Stimulated activated CD8-positive, alpha-beta memory T cell treated with anti-CD3 and anti-CD28 coated beads, Interleukin-2, amount 100 ng/mL, for 48 hours (primary cell): ENCODE measurements at regions not wholly inside any gene's neighbourhood (a gene's known extent, or its start where the extent isn't known, plus 50 kb on each side); places are given as distances from the start of the nearest gene placed in this dataset.
"Not testable (repeated sequence)": the region's sequence is repeated elsewhere in the genome, so short reads cannot be mapped to it uniquely, and the experiment has no call there.

ENCODE experiments used
- DNase-seq, 2 donors: peaks; one replicate each; pipeline ENCODE4 v3.0.0-alpha.2; 2020; ENCODE audit warnings: low read depth in 2 of 2

GRCh38 chr20:23151008-23151703, 65.0 kb upstream of the CD93 start:
- no peak for DNase-seq

GRCh38 chr20:23150304-23151007, 64.3 kb upstream of the CD93 start:
- no peak for DNase-seq

GRCh38 chr20:23149623-23150279, 63.6 kb upstream of the CD93 start:
- no peak for DNase-seq

GRCh38 chr20:23148731-23149570, 62.8 kb upstream of the CD93 start:
- DNase-seq, result no peak

DNA sequence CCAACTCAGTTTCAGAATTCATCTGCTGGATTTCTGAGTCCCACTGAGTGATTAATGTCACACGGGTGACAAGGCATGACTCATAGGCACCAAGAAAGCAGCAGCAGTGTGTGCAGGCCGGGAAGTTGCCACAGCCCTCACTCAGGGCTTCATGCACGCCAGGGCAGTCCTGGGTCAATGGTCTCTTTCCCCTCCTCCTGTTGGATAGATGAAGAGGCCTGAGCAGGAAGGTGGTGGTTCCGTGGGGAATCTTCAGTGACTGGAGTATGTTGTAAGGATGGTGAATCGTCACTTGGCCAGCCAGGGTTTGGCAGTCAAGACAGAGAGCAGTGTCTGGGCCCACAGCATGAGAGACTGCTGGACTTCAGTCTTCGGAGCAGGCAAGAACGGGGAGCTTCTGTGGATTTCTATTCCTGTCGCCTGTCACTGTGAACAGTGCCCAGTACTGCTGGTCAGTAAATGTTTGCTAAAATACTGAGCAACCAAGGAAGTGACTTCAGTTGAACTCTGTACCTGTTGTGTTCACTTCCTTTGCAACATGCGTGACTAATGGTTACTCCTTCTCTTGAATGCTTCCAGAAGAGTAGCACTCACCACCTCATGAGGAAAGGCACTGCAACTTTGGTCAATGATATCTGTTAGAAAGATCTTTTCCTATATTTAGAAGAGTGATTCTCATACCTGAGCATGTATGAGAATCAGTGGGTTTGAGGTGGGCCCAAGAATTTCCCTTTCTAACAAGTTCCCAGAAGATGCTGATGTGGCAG, 62.0 kb upstream of the CD93 start:
- peak in 1 of 2 donors; percentile 20 for DNase-seq

DNA sequence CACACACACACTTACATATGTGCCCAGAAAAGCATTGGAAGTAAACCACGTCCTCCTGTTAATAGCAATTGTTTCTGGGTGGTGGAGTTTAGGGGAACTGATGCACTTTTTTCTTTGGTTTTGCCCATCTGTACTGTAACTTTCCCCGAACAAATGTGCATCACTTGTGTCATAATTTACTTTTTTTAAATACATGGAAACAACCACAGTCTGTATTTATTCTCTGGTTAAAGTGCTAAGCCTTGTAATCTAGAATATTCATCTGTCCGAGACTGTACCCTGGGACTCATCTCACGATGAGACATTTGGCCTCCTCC, 61.5 kb upstream of the CD93 start:
- no peak for DNase-seq

DNA sequence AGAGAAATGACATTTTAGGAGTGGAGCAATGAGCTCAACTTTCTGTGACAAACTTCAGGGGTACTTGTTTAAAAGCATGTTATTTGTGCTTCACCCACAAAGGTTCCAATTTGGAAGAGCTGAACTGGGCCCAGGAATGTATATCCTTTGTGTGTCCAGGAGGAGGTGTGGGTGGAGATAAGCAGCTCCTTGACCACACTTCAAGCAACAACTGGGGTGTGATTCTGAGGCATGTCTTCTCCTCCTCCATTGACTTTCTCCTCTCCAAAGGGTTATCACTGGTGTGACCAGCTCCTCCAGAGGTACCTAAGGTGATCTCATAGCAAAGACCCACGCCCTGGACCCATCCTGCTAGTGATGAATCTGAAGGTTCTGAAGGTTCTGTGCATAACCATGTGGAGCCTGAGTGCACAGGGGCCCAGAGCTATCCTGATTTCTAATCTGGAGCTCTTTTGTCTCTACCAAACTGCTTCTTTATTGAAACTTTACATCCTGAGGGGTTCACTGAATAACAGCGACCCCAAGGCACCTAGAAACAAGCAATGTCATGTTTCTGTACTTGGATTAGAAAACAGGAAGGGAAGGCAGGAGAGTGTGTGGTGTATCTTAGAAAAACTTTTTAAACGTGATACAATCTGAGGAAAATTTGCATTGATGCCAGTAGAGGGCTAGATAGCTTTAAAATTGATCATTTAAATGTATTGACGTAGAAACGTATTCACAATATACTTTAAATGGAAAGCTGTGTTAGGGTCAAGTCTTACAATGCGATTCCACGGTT, 60.9 kb upstream of the CD93 start:
- no peak for DNase-seq

DNA sequence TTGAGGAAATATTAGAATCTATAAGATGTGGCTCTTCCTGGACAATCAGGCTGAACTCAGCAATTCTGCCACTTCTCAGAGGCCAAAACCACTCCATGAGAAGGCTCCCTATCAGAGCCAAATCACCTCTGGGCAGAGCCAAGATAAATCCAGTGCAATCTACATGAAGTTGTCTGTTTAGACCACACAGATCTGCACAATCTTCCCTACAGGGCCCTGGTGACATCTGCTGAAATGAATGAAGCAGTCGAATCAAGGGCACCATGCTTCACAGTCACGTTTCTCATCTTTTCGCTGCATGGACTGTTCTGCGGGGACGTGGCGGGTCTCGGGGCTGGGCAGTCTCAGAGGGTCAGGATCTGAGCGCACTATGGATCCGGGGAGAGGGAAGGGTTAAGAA, 60.1 kb upstream of the CD93 start:
- no peak for DNase-seq

DNA sequence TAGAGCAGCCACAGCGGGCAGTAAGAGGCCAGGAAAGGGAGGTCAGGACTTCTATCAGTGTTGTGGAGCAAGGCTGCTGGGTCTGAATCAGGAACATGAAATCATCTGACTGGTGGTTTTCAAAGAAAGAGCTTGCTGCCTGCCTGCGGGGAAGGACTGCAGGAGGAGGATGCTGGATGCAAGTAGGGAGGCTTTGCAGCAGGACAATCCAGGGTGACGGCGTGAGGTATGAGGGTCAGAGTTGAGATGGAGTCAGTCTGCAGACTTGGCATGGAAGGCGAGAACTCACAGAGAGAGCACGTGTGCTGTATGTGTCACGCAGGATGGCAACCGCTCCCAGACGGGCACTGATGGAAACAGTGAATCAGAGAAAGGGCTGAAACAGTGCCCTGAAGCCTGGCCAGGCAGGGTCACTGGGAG, 59.2 kb upstream of the CD93 start:
- DNase-seq, result no peak

DNA sequence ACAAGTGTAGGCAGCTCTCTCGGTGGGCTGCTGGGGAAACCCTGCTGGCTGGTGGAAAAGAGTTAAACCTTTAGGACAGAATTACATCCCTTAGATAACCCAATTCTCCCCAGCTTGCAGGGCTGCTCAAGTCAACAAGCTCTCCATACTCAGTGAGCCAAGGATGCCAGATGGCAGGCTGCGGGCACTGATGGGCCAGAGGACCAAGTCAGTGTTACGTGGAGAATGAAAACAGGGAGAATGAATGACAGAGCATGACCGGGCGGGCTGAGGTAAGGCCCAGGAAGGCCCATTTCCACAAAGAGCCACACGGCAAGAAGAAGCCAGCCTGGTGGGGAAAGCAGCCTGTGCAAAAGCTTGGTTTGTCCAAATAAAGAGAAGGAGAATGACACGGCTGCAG, 58.7 kb upstream of the CD93 start:
- no peak for DNase-seq

GRCh38 chr20:23143986-23144690, 58.0 kb upstream of the CD93 start:
- no peak for DNase-seq

DNA sequence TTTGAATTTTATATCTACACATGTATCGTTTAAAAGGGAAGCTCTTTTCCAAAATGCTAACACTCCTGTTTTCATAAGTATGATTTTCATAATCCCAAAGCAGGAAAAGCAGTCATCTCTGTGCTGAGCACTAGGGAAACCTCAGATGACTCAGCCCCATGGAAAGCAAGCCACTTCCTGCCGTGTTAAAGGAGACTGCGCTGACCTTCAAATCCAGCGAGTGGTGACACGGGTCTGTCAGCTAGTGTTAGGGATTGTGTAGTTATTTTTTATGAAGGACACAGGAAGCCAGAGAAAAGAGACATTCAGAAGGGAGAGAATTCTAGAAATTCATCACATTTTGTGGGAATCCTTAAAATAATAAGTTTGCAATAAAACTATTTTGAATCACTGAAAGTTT, 57.0 kb upstream of the CD93 start:
- no peak for DNase-seq

- DNase-seq, result no peak
Measured at GRCh38 chr20:23142162-23143050, 56.3 kb upstream of the CD93 start.

- no peak for DNase-seq
Measured at GRCh38 chr20:23141450-23142161, 55.5 kb upstream of the CD93 start.

- no peak for DNase-seq
Measured at GRCh38 chr20:23140991-23141390, 54.9 kb upstream of the CD93 start.

DNA sequence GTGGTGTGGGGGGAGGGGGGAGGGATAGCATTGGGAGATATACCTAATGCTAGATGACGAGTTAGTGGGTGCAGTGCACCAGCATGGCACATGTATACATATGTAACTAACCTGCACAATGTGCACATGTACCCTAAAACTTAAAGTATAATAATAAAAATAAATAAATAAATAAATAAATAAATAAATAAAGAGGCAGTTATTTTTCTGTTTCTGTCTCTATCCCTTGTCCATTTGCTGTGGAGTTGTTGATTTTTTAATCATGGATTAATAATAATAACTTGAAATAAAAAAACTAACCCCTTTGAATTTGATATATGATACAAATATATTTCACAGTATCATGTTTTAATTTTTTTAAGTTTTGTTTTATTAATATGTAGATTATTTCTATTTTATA, 53.9 kb upstream of the CD93 start:
- DNase-seq, result not testable (repeated sequence)

DNA sequence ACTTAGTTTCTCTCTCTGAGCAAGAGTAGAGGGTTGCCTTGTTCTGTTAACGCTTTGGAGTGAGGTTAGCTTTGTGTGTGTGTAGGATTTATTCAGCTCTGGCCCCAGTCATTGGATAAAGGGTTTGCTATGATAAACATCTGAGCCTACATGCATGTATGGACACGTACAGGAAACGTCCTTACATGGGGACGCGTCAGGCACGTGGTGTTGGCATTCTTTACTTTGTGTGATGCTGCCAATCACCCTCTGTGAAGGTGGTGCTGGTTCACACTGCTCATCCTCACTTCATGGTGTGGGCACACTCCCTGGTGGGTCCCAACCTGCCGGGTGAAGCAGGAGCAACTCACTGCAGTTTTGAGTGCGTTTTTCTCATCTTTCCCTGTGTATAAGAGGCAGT, 53.4 kb upstream of the CD93 start:
- DNase-seq, result no peak

DNA sequence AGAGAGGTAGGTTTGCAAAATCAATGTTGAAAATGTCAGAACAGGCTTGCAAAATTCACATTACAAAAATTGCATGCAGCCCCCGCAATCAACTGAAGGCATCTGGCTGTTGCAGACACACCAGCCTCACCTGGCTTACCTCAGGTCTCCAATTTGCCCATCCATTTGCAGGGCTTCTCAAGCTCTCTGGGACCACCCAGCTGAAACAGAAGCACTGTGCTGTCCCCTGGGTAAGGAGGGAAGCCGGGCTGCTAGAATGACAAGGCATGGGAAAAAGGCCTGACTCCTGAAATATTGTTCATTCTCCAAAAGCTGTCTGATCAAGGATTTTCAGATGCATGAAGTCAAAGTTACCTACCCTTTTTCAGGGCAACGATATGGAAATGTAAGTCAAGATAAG, 52.6 kb upstream of the CD93 start:
- DNase-seq, result no peak
